OCI-LY3 (cell line): ENCODE measurements at regions not wholly inside any gene's neighbourhood (a gene's known extent, or its start where the extent isn't known, plus 50 kb on each side); places are given as distances from the start of the nearest gene placed in this dataset.

ENCODE experiments used
- CTCF ChIP-seq: fragments of 200-600, 300-600 bp; sonication (generic); IDR thresholded peaks from 2 replicates; pipeline ENCODE4 v1.5.1; 2014; ENCODE audit warnings: antibody characterized with exemption, low read length, low read depth
- EZH2phosphoT487 ChIP-seq: fragments of 200-600 bp; shearing (Covaris generic); IDR thresholded peaks from 2 replicates; pipeline ENCODE4 v1.6.1; 2018; ENCODE audit warnings: antibody characterized with exemption, mixed run types, low read depth

GRCh38 chr13:53104136-53104535, 75.5 kb downstream of the OLFM4 start:
- TF ChIP-seq CTCF (no peak), EZH2phosphoT487 (no peak)
